Suprapubic skin (tissue), 4 donors: ENCODE measurements at regions not wholly inside any gene's neighbourhood (a gene's known extent, or its start where the extent isn't known, plus 50 kb on each side); places are given as distances from the start of the nearest gene placed in this dataset.
"Not testable (repeated sequence)": the region's sequence is repeated elsewhere in the genome, so short reads cannot be mapped to it uniquely, and the experiment has no call there.

Experiments
- DNase-seq, 2 donors: peaks; one replicate each; pipeline ENCODE4 v3.0.0-alpha.2; 2019; ENCODE audit warnings: low spot score in 2 of 2
- H3K27ac ChIP-seq: fragments of 200-600 bp; sonication (generic); one replicate; pipeline ENCODE4 v1.5.1; 2019
- H3K27me3 ChIP-seq: fragments of 200-600 bp; sonication (generic); one replicate; pipeline ENCODE4 v1.5.1; 2019
- H3K36me3 ChIP-seq: fragments of 200-600 bp; sonication (generic); one replicate; pipeline ENCODE4 v1.5.1; 2019
- H3K4me1 ChIP-seq: fragments of 200-600 bp; sonication (generic); one replicate; pipeline ENCODE4 v1.5.1; 2019
- H3K4me3 ChIP-seq: fragments of 200-600 bp; sonication (generic); one replicate; pipeline ENCODE4 v1.5.1; 2019; ENCODE audit warnings: mild to moderate bottlenecking
- H3K9me3 ChIP-seq: fragments of 200-600 bp; sonication (generic); one replicate; pipeline ENCODE4 v1.5.1; 2019
- CTCF ChIP-seq, 2 donors: fragments of 200-600 bp in 1 of 2; fragments of 450-650 bp in 1 of 2; sonication (generic) in 1 of 2; IDR thresholded peaks; one replicate each; pipeline ENCODE4 v1.5.1; 2016 to 2019; ENCODE audit warnings: antibody characterized with exemption in 2 of 2, mild to moderate bottlenecking in 1 of 2, moderate library complexity in 1 of 2
- EP300 ChIP-seq: sonication (generic); formaldehyde crosslinking; IDR thresholded peaks from one replicate; pipeline ENCODE4 v1.6.1; 2017; ENCODE audit warnings: antibody characterized with exemption
- POLR2A ChIP-seq, 2 donors: fragments of 450-650 bp; IDR thresholded peaks; one replicate each; pipeline ENCODE4 v1.6.1; 2017; ENCODE audit warnings: antibody characterized with exemption in 2 of 2, mild to moderate bottlenecking in 2 of 2, moderate library complexity in 2 of 2
- POLR2AphosphoS5 ChIP-seq, 3 donors: sonication (generic); formaldehyde crosslinking; IDR thresholded peaks; one replicate each; pipeline ENCODE4 v1.6.1; 2017; ENCODE audit warnings: antibody characterized with exemption in 3 of 3
- WGBS: methylation state at CpG from one replicate; pipeline ENCODE4 v1.1.5; 2018; 5-methylcytosine and 5-hydroxymethylcytosine counted together

- H3K27me3 ChIP-seq = no peaks in the 10 kb centered on the region
- DNase-seq = no peak
- TF ChIP-seq POLR2AphosphoS5 (IDR thresholded peaks at IDR 0.05) (no peak), CTCF (IDR thresholded peaks at IDR 0.05) (no peak), POLR2A (IDR thresholded peaks at IDR 0.05) (no peak), EP300 (no peak)
- H3K9me3 ChIP-seq = no peaks in the 10 kb centered on the region
- H3K27ac ChIP-seq = no peak overlapping the region
- H3K4me3 ChIP-seq = no peak overlapping the region
- no peaks in the 10 kb centered on the region for H3K36me3 ChIP-seq
- 45% methylated on average over 7 of the region's 7 CpGs for whole genome bisulfite sequencing
- H3K4me1 ChIP-seq = no peaks in the 10 kb centered on the region
Measured at GRCh38 chr14:28382444-28383190, 384.0 kb upstream of the FOXG1 start.

- DNase-seq = no peak
- no peaks in the 10 kb centered on the region for H3K27me3 ChIP-seq
- H3K4me3 ChIP-seq = no peak overlapping the region
- no peak overlapping the region for H3K27ac ChIP-seq
- H3K4me1 ChIP-seq = no peaks in the 10 kb centered on the region
- no peaks in the 10 kb centered on the region for H3K9me3 ChIP-seq
- H3K36me3 ChIP-seq = no peaks in the 10 kb centered on the region
- WGBS = 32% methylated on average over 2 of the region's 2 CpGs
- TF ChIP-seq CTCF (IDR thresholded peaks at IDR 0.05) (no peak), POLR2AphosphoS5 (IDR thresholded peaks at IDR 0.05) (no peak), EP300 (no peak), POLR2A (IDR thresholded peaks at IDR 0.05) (no peak)
Measured at GRCh38 chr14:28398506-28398905, 368.1 kb upstream of the FOXG1 start.

DNA sequence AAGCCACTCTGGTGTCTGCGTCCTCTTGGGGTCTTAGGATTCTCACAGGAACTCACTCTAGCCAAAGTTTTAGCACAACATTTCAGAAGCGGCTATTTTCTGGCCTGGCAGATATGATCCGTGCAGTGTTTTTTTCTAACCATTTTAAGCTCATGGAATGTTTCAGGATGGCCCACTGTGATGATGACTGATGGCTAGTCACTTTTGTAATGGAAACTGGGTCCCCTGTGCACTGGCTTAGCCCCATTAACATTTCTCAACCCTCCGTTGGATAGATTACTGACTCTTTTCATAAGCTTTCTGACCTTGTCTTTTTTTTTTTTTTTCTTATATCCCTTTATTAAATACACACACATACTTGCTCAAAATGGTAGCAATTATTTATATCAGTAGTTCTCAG is 364.9 kb upstream of the FOXG1 start:
- H3K9me3 ChIP-seq, H3K4me3 ChIP-seq, H3K4me1 ChIP-seq, H3K27ac ChIP-seq, H3K27me3 ChIP-seq, DNase-seq, H3K36me3 ChIP-seq: not testable (repeated sequence)
- WGBS = 85% methylated on average over 1 of the region's 4 CpGs

- Histone ChIP-seq H3K4me3 (no peak overlapping the region), H3K9me3 (no peaks in the 10 kb centered on the region), H3K36me3 (no peaks in the 10 kb centered on the region), H3K4me1 (no peaks in the 10 kb centered on the region), H3K27me3 (no peaks in the 10 kb centered on the region), H3K27ac (no peak overlapping the region)
- no peak for DNase-seq
- no peak for TF ChIP-seq EP300
- TF ChIP-seq POLR2A (IDR thresholded peaks at IDR 0.05) = no peak
- TF ChIP-seq CTCF (IDR thresholded peaks at IDR 0.05) = no peak
- TF ChIP-seq POLR2AphosphoS5 (IDR thresholded peaks at IDR 0.05) = no peak
- 30% methylated on average over 2 of the region's 2 CpGs for WGBS
Measured at GRCh38 chr14:28406196-28406595, 360.4 kb upstream of the FOXG1 start.

GRCh38 chr14:28407031-28407825 is 359.4 kb upstream of the FOXG1 start:
- Histone ChIP-seq H3K4me1 (no peaks in the 10 kb centered on the region), H3K36me3 (no peaks in the 10 kb centered on the region), H3K9me3 (no peaks in the 10 kb centered on the region), H3K27ac (no peak overlapping the region), H3K4me3 (no peak overlapping the region), H3K27me3 (no peaks in the 10 kb centered on the region)
- TF ChIP-seq POLR2A (IDR thresholded peaks at IDR 0.05) (no peak), EP300 (no peak), POLR2AphosphoS5 (IDR thresholded peaks at IDR 0.05) (no peak), CTCF (IDR thresholded peaks at IDR 0.05) (no peak)
- DNase-seq = no peak
- 65% methylated on average over 3 of the region's 3 CpGs for WGBS
